ENCODE measurements at regions not wholly inside any gene's neighbourhood (a gene's known extent, or its start where the extent isn't known, plus 50 kb on each side); places are given as distances from the start of the nearest gene placed in this dataset.

GRCh38 chr2:120439637-120440384 lies 93.9 kb downstream of the INHBB start:
- TF ChIP-seq CTCF (IDR thresholded peaks at IDR 0.05) (no peak), EZH2phosphoT487 (IDR thresholded peaks at IDR 0.05) (no peak)
